GM12874 (cell line): ENCODE measurements at regions not wholly inside any gene's neighbourhood (a gene's known extent, or its start where the extent isn't known, plus 50 kb on each side); places are given as distances from the start of the nearest gene placed in this dataset.

Experiments
- TF ChIP-seq, protein P1 (sequence below): IDR thresholded peaks from 2 replicates; pipeline ENCODE4 v1.5.1; 2011; ENCODE audit warnings: low read depth, mild to moderate bottlenecking, control low read depth, low read length, moderate library complexity; ENCODE audit not compliant: insufficient read depth

DNA sequence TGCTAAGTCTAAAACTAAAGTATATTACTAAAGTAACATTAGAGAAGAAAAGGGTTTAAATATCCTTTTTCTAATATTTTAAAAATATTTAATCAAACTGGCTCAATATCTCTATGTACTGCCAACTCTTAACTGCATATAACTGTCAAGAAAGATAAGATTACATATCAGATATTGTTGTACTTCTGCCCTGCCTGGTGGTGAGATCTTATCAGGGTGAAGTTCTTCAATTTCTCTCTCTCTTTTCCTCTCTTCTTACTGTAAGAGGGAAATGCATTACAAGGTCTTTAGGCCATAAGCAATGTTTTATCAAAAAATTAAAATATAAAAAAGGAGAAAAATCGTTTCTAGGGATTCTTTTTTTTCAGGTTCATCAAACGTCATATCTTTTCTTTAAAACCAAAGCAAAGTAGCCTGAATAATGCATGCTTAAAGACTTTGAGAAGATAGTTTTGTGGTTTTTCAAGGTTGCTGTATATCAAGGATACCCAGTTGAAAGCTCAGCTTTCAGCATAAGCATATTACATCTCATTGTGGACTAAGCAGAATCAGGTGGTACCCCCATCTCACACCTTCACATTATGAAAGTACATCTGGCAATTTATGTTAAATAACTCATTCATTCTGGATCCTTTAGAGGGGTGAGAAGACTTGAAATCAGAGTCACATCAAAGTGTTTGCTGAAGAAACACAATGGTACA lies 1625.7 kb upstream of the SLC10A2 start:
- TF ChIP-seq, protein P1, sequence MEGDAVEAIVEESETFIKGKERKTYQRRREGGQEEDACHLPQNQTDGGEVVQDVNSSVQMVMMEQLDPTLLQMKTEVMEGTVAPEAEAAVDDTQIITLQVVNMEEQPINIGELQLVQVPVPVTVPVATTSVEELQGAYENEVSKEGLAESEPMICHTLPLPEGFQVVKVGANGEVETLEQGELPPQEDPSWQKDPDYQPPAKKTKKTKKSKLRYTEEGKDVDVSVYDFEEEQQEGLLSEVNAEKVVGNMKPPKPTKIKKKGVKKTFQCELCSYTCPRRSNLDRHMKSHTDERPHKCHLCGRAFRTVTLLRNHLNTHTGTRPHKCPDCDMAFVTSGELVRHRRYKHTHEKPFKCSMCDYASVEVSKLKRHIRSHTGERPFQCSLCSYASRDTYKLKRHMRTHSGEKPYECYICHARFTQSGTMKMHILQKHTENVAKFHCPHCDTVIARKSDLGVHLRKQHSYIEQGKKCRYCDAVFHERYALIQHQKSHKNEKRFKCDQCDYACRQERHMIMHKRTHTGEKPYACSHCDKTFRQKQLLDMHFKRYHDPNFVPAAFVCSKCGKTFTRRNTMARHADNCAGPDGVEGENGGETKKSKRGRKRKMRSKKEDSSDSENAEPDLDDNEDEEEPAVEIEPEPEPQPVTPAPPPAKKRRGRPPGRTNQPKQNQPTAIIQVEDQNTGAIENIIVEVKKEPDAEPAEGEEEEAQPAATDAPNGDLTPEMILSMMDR, result no peak

DNA sequence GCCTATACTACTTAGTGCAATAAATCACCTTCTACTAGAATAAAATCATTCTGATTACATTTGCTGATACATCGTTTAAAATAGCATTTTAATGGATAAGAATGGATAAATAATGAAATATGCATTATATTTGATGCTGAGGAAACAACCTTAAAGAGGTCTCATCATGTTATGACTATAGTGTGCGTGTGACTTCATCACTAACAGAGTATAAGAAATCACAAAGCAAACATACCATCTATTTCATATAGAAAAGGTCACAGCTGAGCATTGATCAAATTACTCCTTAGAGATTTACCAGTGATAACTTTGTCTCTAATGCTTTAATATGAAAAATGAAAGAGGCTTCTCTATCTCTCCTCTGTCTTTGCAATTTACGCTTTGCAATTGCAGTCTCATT lies 1620.3 kb upstream of the SLC10A2 start:
- TF ChIP-seq, protein P1, result no peak

DNA sequence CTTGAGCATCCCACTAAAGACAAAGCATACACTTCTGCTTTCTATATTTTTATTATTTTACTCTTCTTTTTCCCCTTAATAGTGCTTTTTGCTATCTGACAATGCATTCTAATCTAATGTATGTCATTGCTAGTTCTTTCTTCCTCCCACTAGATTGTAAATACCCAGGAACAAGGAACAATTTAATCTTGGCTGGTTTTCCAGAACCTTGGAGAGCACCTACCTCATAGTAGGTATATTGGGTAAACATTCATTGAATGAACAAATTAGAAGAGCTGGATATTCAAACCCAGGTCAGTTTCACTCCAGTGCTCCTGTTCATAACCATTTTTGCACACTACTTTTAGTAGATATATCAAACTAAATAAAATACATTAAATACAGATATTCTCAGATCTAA lies 1617.6 kb upstream of the SLC10A2 start:
- TF ChIP-seq, protein P1, result no peak

DNA sequence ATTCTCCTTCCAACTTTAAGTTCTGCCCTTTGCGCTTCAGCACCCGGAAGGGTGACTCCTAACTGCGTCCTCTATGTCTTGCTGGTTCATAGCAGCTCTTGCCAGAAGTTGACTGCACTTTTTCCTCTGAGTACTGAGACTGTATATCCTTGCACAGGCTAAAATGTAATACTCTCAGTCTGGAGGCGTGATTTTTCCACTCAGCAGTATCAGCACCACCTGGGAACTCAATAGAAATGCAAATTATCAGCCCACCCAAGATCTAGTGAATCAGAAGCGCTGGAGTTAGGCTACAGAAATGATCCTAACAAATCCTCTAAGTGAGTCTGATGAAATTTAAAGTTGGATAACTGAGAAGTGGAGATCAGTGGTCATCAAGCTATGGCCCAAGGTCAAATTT lies 1611.9 kb upstream of the SLC10A2 start:
- TF ChIP-seq, protein P1, result no peak

DNA sequence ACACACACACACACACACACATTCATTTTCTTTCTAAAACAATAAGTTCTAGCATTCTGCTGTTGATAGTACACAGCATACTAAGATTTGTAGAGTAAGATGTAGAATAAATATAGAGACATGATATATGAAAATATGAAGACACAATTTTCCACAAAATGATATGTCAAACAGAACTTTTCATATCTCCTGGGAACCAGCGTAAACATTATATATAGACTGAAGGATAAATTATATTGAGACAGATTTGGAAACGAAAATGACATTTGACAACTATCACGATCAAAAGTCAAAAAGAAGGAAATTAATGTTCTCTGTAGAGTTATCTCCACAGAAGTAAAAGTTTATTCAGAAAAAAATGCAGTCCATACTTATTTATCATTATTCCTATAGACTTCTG lies 1605.7 kb upstream of the SLC10A2 start:
- TF ChIP-seq, protein P1, result no peak

DNA sequence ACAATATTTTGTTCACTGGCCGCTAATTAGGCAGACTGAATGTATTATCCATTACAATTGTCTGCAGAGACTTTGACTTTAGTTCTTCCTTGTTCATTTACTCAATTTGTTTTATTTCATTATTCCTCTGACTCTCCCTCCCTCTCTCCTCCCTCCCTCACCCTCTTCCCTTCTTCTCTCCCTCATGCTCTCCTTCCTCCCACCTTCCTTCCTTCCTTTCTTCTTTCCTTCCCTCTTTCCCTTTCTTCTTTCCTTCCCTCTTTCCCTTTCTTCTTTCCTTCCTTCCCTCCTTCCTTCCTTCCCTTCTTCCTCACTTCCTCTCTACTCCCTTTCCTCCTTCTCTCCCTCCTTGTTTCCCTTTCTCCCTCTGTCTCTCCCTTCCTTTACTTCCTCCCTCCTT lies 1591.0 kb upstream of the SLC10A2 start:
- TF ChIP-seq, protein P1, result no peak

DNA sequence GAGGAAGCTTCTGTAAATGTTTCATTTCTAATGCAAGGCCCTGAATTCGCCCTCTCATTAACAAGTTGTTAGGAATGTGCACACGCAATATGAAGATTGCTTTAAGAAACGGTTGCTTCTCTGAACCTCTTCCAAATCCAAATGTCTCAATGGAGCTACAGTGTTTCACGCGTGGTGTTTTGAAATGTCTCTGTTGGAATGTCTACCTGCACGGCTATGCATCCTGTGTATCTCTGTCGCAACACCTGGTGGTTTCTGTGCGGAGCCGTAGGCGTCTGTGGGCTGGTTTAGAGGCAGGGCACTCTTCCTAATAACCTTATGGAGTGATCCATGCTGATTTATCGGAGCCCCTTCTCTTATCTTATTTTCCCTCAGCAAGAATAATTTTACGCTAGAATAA lies 1584.2 kb upstream of the SLC10A2 start:
- TF ChIP-seq, protein P1, result no peak
